ENCODE measurements at regions not wholly inside any gene's neighbourhood (a gene's known extent, or its start where the extent isn't known, plus 50 kb on each side); places are given as distances from the start of the nearest gene placed in this dataset.

- Histone ChIP-seq H3K9ac (ENCODE audit: insufficient read depth, low read length, poor library complexity, severe bottlenecking) (no peak overlapping the region), H3K4me2 (replicated peaks; ENCODE audit: extremely low read depth, low read length, poor library complexity, severe bottlenecking) (no peak overlapping the region), H3K4me1 (ENCODE audit: control insufficient read depth in 1 of 2, insufficient read depth in 2 of 2, low read length in 2 of 2) (peaks cover 8 to 16% of the 10 kb centered on the region in 2 donors), H3K79me2 (ENCODE audit: insufficient read depth, low read length) (no peaks in the 10 kb centered on the region), H3K36me3 (replicated peaks in 1 of 2; ENCODE audit: control insufficient read depth in 1 of 2, insufficient read depth in 2 of 2, low read length in 2 of 2) (no peaks in the 10 kb centered on the region), H3K9me3 (replicated peaks in 1 of 2; ENCODE audit: control insufficient read depth in 1 of 2, insufficient read depth in 1 of 2, low read length in 2 of 2) (no peaks in the 10 kb centered on the region), H3K4me3 (replicated peaks in 1 of 3; ENCODE audit: low read depth in 2 of 3, low read length in 3 of 3) (no peak overlapping the region), H3K27ac (ENCODE audit: low read depth in 1 of 2, low read length in 2 of 2) (no peak overlapping the region), H3K27me3 (ENCODE audit: control insufficient read depth in 2 of 2, insufficient read depth in 2 of 2, low read length in 2 of 2) (no peaks in the 10 kb centered on the region), H4K20me1 (ENCODE audit: insufficient read depth, low read length) (no peaks in the 10 kb centered on the region), H2AFZ (ENCODE audit: insufficient read depth, low read depth, low read length, poor library complexity, severe bottlenecking) (no peak overlapping the region)
- Mint-ChIP-seq H3K27ac (no peak overlapping the region), H3K9me3 (no peaks in the 10 kb centered on the region), H3K27me3 (ENCODE audit: low read depth in 3 of 3) (peaks cover 2 to 8% (median 4%) of the 10 kb centered on the region in 3 donors), H3K4me1 (peaks cover 19% of the 10 kb centered on the region), H3K4me3 (no peak overlapping the region), H3K36me3 (no peaks in the 10 kb centered on the region)
- TF ChIP-seq, protein P1, sequence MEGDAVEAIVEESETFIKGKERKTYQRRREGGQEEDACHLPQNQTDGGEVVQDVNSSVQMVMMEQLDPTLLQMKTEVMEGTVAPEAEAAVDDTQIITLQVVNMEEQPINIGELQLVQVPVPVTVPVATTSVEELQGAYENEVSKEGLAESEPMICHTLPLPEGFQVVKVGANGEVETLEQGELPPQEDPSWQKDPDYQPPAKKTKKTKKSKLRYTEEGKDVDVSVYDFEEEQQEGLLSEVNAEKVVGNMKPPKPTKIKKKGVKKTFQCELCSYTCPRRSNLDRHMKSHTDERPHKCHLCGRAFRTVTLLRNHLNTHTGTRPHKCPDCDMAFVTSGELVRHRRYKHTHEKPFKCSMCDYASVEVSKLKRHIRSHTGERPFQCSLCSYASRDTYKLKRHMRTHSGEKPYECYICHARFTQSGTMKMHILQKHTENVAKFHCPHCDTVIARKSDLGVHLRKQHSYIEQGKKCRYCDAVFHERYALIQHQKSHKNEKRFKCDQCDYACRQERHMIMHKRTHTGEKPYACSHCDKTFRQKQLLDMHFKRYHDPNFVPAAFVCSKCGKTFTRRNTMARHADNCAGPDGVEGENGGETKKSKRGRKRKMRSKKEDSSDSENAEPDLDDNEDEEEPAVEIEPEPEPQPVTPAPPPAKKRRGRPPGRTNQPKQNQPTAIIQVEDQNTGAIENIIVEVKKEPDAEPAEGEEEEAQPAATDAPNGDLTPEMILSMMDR (IDR thresholded peaks at IDR 0.05), result no peak
- 100% methylated on average over 2 of the region's 3 CpGs for WGBS (ENCODE audit: insufficient coverage)
- DNase-seq, result no peak
- intact Hi-C loops (cut with micrococcal nuclease), result no loop called here
These were observed 56.6 kb upstream of the TRUB1 start for GRCh38 chr10:114881417-114881816.

- Histone ChIP-seq H2AFZ (ENCODE audit: insufficient read depth, low read depth, low read length, poor library complexity, severe bottlenecking) (no peak overlapping the region), H4K20me1 (ENCODE audit: insufficient read depth, low read length) (no peaks in the 10 kb centered on the region), H3K27ac (ENCODE audit: low read depth in 1 of 2, low read length in 2 of 2) (no peak overlapping the region), H3K4me1 (ENCODE audit: control insufficient read depth in 1 of 2, insufficient read depth in 2 of 2, low read length in 2 of 2) (peaks cover 8 to 11% of the 10 kb centered on the region in 2 donors), H3K4me3 (replicated peaks in 1 of 3; ENCODE audit: low read depth in 2 of 3, low read length in 3 of 3) (no peak overlapping the region), H3K79me2 (ENCODE audit: insufficient read depth, low read length) (no peaks in the 10 kb centered on the region), H3K4me2 (replicated peaks; ENCODE audit: extremely low read depth, low read length, poor library complexity, severe bottlenecking) (no peak overlapping the region), H3K36me3 (replicated peaks in 1 of 2; ENCODE audit: control insufficient read depth in 1 of 2, insufficient read depth in 2 of 2, low read length in 2 of 2) (no peaks in the 10 kb centered on the region), H3K9me3 (replicated peaks in 1 of 2; ENCODE audit: control insufficient read depth in 1 of 2, insufficient read depth in 1 of 2, low read length in 2 of 2) (no peaks in the 10 kb centered on the region), H3K27me3 (ENCODE audit: control insufficient read depth in 2 of 2, insufficient read depth in 2 of 2, low read length in 2 of 2) (no peaks in the 10 kb centered on the region), H3K9ac (ENCODE audit: insufficient read depth, low read length, poor library complexity, severe bottlenecking) (no peak overlapping the region)
- no peak overlapping the region for H3K27ac Mint-ChIP-seq
- no peaks in the 10 kb centered on the region for H3K9me3 Mint-ChIP-seq
- no peaks in the 10 kb centered on the region for H3K36me3 Mint-ChIP-seq
- TF ChIP-seq, protein P1 (IDR thresholded peaks at IDR 0.05), result no peak
- H3K27me3 Mint-ChIP-seq (ENCODE audit: low read depth in 3 of 3), result peaks cover 2 to 8% (median 4%) of the 10 kb centered on the region in 3 donors
- no peak for DNase-seq
- intact Hi-C loops (cut with micrococcal nuclease), result no loop called here
- peaks cover 14% of the 10 kb centered on the region for H3K4me1 Mint-ChIP-seq
- no peak overlapping the region for H3K4me3 Mint-ChIP-seq
- 83% methylated on average over 12 of the region's 12 CpGs for WGBS (ENCODE audit: insufficient coverage)
These were observed 56.1 kb upstream of the TRUB1 start for GRCh38 chr10:114881901-114882300.

All from CD14-positive monocyte (primary cell).